PC-3 (cell line): ENCODE measurements at regions not wholly inside any gene's neighbourhood (a gene's known extent, or its start where the extent isn't known, plus 50 kb on each side); places are given as distances from the start of the nearest gene placed in this dataset.

Experiments used
- ATAC-seq: fragments of 200-7000 bp; cut with Tn5 transposase; 2 replicates; pipeline ENCODE4 v1.9.1; 2020; ENCODE audit warnings: mild to moderate bottlenecking, moderate library complexity
- BruUV-seq: library from RNA; stranded (reverse); fragments of 400-500 nt; replicated peaks from 2 replicates; lab custom pipeline; 2021; lab: Mats Ljungman, UMichigan
- CTCF ChIA-PET: fragments of 300-600 bp; sonication (Branson Sonifier 250); formaldehyde crosslinking; loops from one replicate; lab custom pipeline; 2022; ENCODE audit warnings: antibody characterized with exemption; lab: Charles Lee
- POLR2A ChIA-PET: fragments of 300-600 bp; sonication (Branson Sonifier 250); formaldehyde crosslinking; loops from one replicate; lab custom pipeline; 2022; ENCODE audit warnings: antibody characterized with exemption; ENCODE audit not compliant: unreplicated experiment; lab: Charles Lee
- DNase-seq: peaks from one replicate; pipeline ENCODE4 v3.0.0-alpha.2; 2015
- H2AFZ ChIP-seq: fragments of 300-600 bp; sonication (generic); 2 replicates; pipeline ENCODE4 v1.6.0; 2016; ENCODE audit warnings: antibody characterized with exemption, low read length
- H3F3A ChIP-seq: fragments of 300-600 bp; sonication (generic); one replicate; pipeline ENCODE4 v1.6.0; 2017; ENCODE audit warnings: antibody characterized with exemption, low read length, control low read depth, mild to moderate bottlenecking; ENCODE audit not compliant: unreplicated experiment
- H3K27ac ChIP-seq: fragments of 300-600 bp; sonication (generic); 2 replicates; pipeline ENCODE4 v1.5.1; 2016; ENCODE audit warnings: mild to moderate bottlenecking, low read length
- H3K27me3 ChIP-seq: fragments of 300-600 bp; sonication (generic); 2 replicates; pipeline ENCODE4 v1.6.1; 2016; ENCODE audit warnings: low read length, mixed read lengths
- H3K36me3 ChIP-seq: fragments of 300-600 bp; sonication (generic); 2 replicates; pipeline ENCODE4 v1.6.1; 2016; ENCODE audit warnings: low read depth, mixed run types, low read length, mixed read lengths
- H3K4me1 ChIP-seq: fragments of 300-600 bp; sonication (generic); 2 replicates; pipeline ENCODE4 v1.5.1; 2016; ENCODE audit warnings: low read length; ENCODE audit not compliant: insufficient read depth
- H3K4me2 ChIP-seq: fragments of 300-600 bp; sonication (generic); 2 replicates; pipeline ENCODE4 v1.6.0; 2016; ENCODE audit warnings: low read length
- H3K4me3 ChIP-seq: fragments of 300-600 bp; sonication (generic); 2 replicates; pipeline ENCODE4 v1.5.1; 2016; ENCODE audit warnings: mild to moderate bottlenecking, low read length, mixed read lengths
- H3K79me2 ChIP-seq: fragments of 300-600 bp; sonication (generic); 2 replicates; pipeline ENCODE4 v1.6.1; 2017; ENCODE audit warnings: low read length, mixed read lengths
- H3K9ac ChIP-seq: fragments of 300-600 bp; sonication (generic); 2 replicates; pipeline ENCODE4 v1.6.0; 2016; ENCODE audit warnings: mild to moderate bottlenecking, low read length
- H3K9me2 ChIP-seq: fragments of 300-600 bp; sonication (generic); replicated peaks from 2 replicates; pipeline ENCODE4 v1.6.1; 2016; ENCODE audit warnings: mixed run types, low read length, mixed read lengths
- H3K9me3 ChIP-seq: fragments of 300-600 bp; sonication (generic); 2 replicates; pipeline ENCODE4 v1.6.1; 2016; ENCODE audit warnings: low read length, mixed read lengths
- H4K20me1 ChIP-seq: fragments of 300-600 bp; sonication (generic); 2 replicates; pipeline ENCODE4 v1.6.1; 2016; ENCODE audit warnings: low read length, mixed read lengths
- EZH2 ChIP-seq: fragments of 300-600 bp; sonication (generic); IDR thresholded peaks from one replicate; pipeline ENCODE4 v1.6.1; 2017; ENCODE audit warnings: antibody characterized with exemption, mild to moderate bottlenecking, low read length; ENCODE audit not compliant: unreplicated experiment
- EZH2phosphoT487 ChIP-seq: fragments of 300-600 bp; sonication (generic); IDR thresholded peaks from 2 replicates; pipeline ENCODE4 v1.6.1; 2018; ENCODE audit warnings: mild to moderate bottlenecking, antibody characterized with exemption, low read length, borderline replicate concordance
- intact Hi-C: fragments of 100-400 bp; cut with micrococcal nuclease; formaldehyde crosslinking; loops from 2 replicates; pipeline ENCODE4 v1.9.0; 2023
- TF ChIP-seq, protein P1 (sequence below): fragments of 300-600 bp; sonication (generic); conservative IDR thresholded peaks from 2 replicates; pipeline ENCODE4 v1.5.1; 2017; ENCODE audit warnings: antibody characterized with exemption, low read depth, mild to moderate bottlenecking, low read length

DNA sequence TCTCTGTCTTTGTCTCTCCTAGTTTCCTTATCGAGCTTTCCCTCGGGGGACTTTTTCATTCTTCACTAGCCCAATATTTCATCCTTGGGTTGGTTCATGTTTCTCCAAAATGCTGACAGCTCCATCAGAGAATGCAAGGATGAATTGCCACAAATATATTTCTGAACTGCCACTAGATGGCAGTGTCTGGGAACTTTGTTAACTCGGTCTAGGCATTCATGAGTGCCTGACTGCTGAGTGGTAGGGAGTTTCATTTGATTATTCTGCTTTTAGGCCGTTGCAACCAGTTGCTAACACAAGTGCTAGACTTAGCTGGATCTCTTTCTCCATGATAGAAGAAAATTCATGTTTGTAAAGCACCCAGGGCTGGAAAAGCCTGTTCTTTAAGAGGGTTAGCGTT lies 73.5 kb upstream of the RAP2C start:
- peak; percentile 66 for DNase-seq
- no TSS peak for BruUV-seq
- no peak overlapping the region for H3K9ac ChIP-seq
- no peak overlapping the region for H3K27ac ChIP-seq
- POLR2A ChIA-PET, result no interaction called here
- no peaks in the 10 kb centered on the region for H3K9me3 ChIP-seq
- no peak overlapping the region for H3K4me3 ChIP-seq
- no peaks in the 10 kb centered on the region for H4K20me1 ChIP-seq
- H3F3A ChIP-seq, result no peaks in the 10 kb centered on the region
- no peaks in the 10 kb centered on the region for H3K4me1 ChIP-seq
- H2AFZ ChIP-seq, result no peak overlapping the region
- H3K27me3 ChIP-seq, result no peaks in the 10 kb centered on the region
- peak; percentile 74 for ATAC-seq
- no peaks in the 10 kb centered on the region for H3K9me2 ChIP-seq
- intact Hi-C loops, result loop anchor here (1.0 to 2.0 kb wide), 2 partner anchors 170 to 323 kb away; no protein-coding TSS in a partner anchor
- no peak overlapping the region for H3K4me2 ChIP-seq
- no peaks in the 10 kb centered on the region for H3K79me2 ChIP-seq
- H3K36me3 ChIP-seq, result no peaks in the 10 kb centered on the region
- TF ChIP-seq EZH2, result no peak
- TF ChIP-seq, protein P1, sequence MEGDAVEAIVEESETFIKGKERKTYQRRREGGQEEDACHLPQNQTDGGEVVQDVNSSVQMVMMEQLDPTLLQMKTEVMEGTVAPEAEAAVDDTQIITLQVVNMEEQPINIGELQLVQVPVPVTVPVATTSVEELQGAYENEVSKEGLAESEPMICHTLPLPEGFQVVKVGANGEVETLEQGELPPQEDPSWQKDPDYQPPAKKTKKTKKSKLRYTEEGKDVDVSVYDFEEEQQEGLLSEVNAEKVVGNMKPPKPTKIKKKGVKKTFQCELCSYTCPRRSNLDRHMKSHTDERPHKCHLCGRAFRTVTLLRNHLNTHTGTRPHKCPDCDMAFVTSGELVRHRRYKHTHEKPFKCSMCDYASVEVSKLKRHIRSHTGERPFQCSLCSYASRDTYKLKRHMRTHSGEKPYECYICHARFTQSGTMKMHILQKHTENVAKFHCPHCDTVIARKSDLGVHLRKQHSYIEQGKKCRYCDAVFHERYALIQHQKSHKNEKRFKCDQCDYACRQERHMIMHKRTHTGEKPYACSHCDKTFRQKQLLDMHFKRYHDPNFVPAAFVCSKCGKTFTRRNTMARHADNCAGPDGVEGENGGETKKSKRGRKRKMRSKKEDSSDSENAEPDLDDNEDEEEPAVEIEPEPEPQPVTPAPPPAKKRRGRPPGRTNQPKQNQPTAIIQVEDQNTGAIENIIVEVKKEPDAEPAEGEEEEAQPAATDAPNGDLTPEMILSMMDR, result peak; percentile 75
- CTCF ChIA-PET, result interaction anchor here (0.6 to 2.4 kb wide), 7 partner anchors 22 to 465 kb away, joined by 3 to 18 read pairs (median 4); no protein-coding TSS in a partner anchor

DNA sequence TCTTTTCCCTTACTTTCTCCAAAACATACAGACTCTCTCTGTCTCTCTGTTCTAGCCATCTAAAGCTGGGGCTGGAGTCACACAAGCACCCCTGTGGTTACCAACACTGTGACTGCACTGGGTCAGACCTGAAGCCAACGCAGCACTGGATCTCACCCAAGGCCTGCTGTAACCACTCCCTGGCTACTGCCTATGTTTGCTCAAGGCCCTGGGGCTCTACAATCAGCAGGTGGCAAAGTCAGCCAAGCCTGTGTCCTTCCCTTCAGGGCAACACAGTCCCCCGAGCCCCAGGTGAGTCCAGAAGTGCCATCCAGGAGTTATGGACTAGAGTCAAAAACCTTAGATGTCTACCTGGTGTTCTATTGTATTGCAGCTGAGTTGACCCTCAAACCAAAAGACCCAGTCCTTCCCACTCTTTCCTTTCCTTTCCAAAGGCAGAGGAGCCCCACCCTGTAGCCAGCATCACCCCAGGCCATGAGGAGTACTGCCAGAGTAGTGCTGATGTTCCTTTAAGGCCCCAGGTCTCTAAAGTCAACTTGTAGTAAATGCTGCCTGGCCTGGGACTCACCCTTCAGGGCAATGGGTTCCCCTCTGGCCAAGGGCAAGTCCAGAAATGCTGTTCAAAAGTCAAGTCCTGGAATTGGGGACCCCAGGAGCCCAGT lies 58.8 kb upstream of the RAP2C start:
- intact Hi-C loops, result no loop called here
- H3K27ac ChIP-seq, result no peak overlapping the region
- no peaks in the 10 kb centered on the region for H3K9me2 ChIP-seq
- H3K4me1 ChIP-seq, result no peaks in the 10 kb centered on the region
- H3K4me3 ChIP-seq, result no peak overlapping the region
- no peak overlapping the region for H3K9ac ChIP-seq
- H3K4me2 ChIP-seq, result no peak overlapping the region
- H4K20me1 ChIP-seq, result no peaks in the 10 kb centered on the region
- DNase-seq (no peak), ATAC-seq (no peak)
- no peak for TF ChIP-seq EZH2
- no peak for TF ChIP-seq EZH2phosphoT487
- TF ChIP-seq, protein P1, result no peak
- POLR2A ChIA-PET, result no interaction called here
- no peaks in the 10 kb centered on the region for H3K36me3 ChIP-seq
- no TSS peak for BruUV-seq
- H3K27me3 ChIP-seq, result no peaks in the 10 kb centered on the region
- H2AFZ ChIP-seq, result no peak overlapping the region
- no peaks in the 10 kb centered on the region for H3K9me3 ChIP-seq
- CTCF ChIA-PET, result no interaction called here
- H3F3A ChIP-seq, result no peaks in the 10 kb centered on the region
- no peaks in the 10 kb centered on the region for H3K79me2 ChIP-seq

DNA sequence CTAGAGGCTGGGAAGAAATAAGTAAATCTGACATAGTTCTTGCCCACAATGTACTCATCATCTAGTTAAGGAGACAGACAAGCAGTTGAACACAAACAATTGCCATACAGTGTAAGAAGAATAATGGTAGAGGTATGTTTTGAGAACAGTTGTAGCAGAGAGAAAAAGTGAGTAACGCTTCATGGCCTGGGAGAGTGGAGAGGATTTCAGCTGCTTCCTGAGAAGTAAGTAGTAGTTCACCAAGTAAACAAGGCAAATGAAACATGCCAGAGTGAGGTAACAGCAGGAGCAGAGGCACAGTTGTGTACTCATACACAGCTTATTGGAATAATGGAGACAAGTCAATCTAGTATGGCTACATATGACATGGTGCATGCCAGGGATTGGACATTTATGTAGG lies 53.6 kb upstream of the RAP2C start:
- Histone ChIP-seq H3K4me1 (peaks cover 19% of the 10 kb centered on the region), H4K20me1 (no peaks in the 10 kb centered on the region), H3K4me2 (no peak overlapping the region), H3K9me2 (no peaks in the 10 kb centered on the region), H3K36me3 (no peaks in the 10 kb centered on the region), H3K27me3 (no peaks in the 10 kb centered on the region), H3K4me3 (no peak overlapping the region), H3K9ac (no peak overlapping the region), H2AFZ (no peak overlapping the region), H3K9me3 (no peaks in the 10 kb centered on the region), H3K27ac (no peak overlapping the region), H3K79me2 (no peaks in the 10 kb centered on the region), H3F3A (no peaks in the 10 kb centered on the region)
- CTCF ChIA-PET, result no interaction called here
- intact Hi-C loops, result loop anchor here (5.0 kb wide), 1 partner anchor 36 kb away; no protein-coding TSS in a partner anchor
- DNase-seq (no peak), ATAC-seq (no peak)
- no TSS peak for BruUV-seq
- TF ChIP-seq, protein P1, result no peak
- POLR2A ChIA-PET, result no interaction called here
